WI38 (cell line): ENCODE measurements at regions not wholly inside any gene's neighbourhood (a gene's known extent, or its start where the extent isn't known, plus 50 kb on each side); places are given as distances from the start of the nearest gene placed in this dataset.

ENCODE experiments used
- H3K4me3 ChIP-seq: 2 replicates; pipeline ENCODE4 v1.5.1; 2011; ENCODE audit warnings: low read depth, mild to moderate bottlenecking, control low read depth, low read length
- CTCF ChIP-seq: IDR thresholded peaks from 2 replicates; pipeline ENCODE4 v1.5.1; 2012; ENCODE audit warnings: low read depth, mild to moderate bottlenecking, control low read depth, low read length

- TF ChIP-seq CTCF = no peak
Measured at GRCh38 chr13:64471916-64472315, 2758.2 kb downstream of the PCDH9 start.

GRCh38 chr13:64470751-64471150, 2759.4 kb downstream of the PCDH9 start:
- no peak for TF ChIP-seq CTCF
- H3K4me3 ChIP-seq = no peak overlapping the region

More at GRCh38 chr13:64471916-64472315, 2758.2 kb downstream of the PCDH9 start:
- H3K4me3 ChIP-seq = no peak overlapping the region

GRCh38 chr13:64459778-64460177, 2770.4 kb downstream of the PCDH9 start:
- no peak for TF ChIP-seq CTCF

GRCh38 chr13:64457976-64458375, 2772.2 kb downstream of the PCDH9 start:
- no peak for TF ChIP-seq CTCF
- H3K4me3 ChIP-seq = no peak overlapping the region

More at GRCh38 chr13:64459778-64460177, 2770.4 kb downstream of the PCDH9 start:
- H3K4me3 ChIP-seq = no peak overlapping the region

DNA sequence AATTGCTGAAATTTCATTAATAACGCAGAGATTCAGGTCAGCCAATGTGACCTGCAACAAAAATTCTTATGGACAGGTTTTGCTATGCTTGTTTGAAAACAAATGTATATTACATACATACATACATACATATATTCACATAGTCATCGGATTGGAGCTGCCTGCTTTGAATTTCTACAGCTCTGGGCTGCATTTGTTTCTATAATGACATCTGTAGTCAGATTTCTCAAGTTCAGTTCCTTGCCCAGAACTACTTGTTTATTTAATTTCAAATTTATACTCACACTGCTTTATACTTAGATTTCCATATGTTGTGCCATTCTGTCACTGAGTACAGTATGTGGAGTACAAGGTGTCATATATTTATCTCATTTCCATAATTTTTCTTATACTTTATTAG, 2775.0 kb downstream of the PCDH9 start:
- no peak overlapping the region for H3K4me3 ChIP-seq
- no peak for TF ChIP-seq CTCF

GRCh38 chr13:64453831-64454230, 2776.3 kb downstream of the PCDH9 start:
- no peak overlapping the region for H3K4me3 ChIP-seq
- TF ChIP-seq CTCF = no peak

DNA sequence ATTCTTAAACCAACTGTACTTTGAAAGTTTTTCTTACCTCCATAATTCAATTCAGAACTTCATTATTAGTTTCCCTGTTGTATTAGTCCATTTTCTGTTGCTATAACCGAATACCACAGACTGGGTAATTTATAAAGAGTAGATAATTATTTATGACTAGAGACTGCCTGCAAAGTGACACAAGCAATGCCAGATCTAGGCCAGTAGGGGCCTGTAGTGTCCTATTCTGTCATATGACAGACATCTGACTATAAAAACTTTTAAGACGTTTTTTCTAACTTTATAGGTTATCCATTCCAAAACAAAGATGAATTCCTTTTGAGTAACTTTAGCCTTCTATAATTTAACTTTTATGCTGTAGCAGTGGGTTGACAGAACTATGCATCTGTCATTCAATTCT, 2783.8 kb downstream of the PCDH9 start:
- H3K4me3 ChIP-seq = no peak overlapping the region
- no peak for TF ChIP-seq CTCF
